ENCODE measurements at regions not wholly inside any gene's neighbourhood (a gene's known extent, or its start where the extent isn't known, plus 50 kb on each side); places are given as distances from the start of the nearest gene placed in this dataset.

- Mint-ChIP-seq H3K9me3 (ENCODE audit: unreplicated experiment) (no peaks in the 10 kb centered on the region), H3K36me3 (ENCODE audit: insufficient read depth, unreplicated experiment) (no peaks in the 10 kb centered on the region), H3K27ac (ENCODE audit: low read depth, unreplicated experiment) (no peak overlapping the region), H3K4me1 (ENCODE audit: insufficient read depth, unreplicated experiment) (peaks cover 7% of the 10 kb centered on the region), H3K4me3 (ENCODE audit: unreplicated experiment) (no peak overlapping the region), H3K27me3 (ENCODE audit: insufficient read depth, unreplicated experiment) (no peaks in the 10 kb centered on the region)
- CTCF ChIA-PET = no interaction called here
- DNase-seq (ENCODE audit: unreplicated experiment) = no peak
- POLR2A ChIA-PET = interaction anchor here (0.9 kb wide), 1 partner anchor 16 kb away, joined by 3 read pairs; no protein-coding TSS in a partner anchor
- no peak for TF ChIP-seq CTCF (IDR thresholded peaks at IDR 0.05; ENCODE audit: unreplicated experiment)
- intact Hi-C loops (cut with micrococcal nuclease) = no loop called here
- BruUV-seq (replicated peaks) = no TSS peak
These were observed 59.2 kb upstream of the SPRY4 start for GRCh38 chr5:142384014-142384413.

- POLR2A ChIA-PET = no interaction called here
- Mint-ChIP-seq H3K36me3 (ENCODE audit: insufficient read depth, unreplicated experiment) (no peaks in the 10 kb centered on the region), H3K27me3 (ENCODE audit: insufficient read depth, unreplicated experiment) (no peaks in the 10 kb centered on the region), H3K9me3 (ENCODE audit: unreplicated experiment) (no peaks in the 10 kb centered on the region), H3K4me3 (ENCODE audit: unreplicated experiment) (no peak overlapping the region), H3K4me1 (ENCODE audit: insufficient read depth, unreplicated experiment) (no peaks in the 10 kb centered on the region), H3K27ac (ENCODE audit: low read depth, unreplicated experiment) (no peak overlapping the region)
- CTCF ChIA-PET = interaction anchor here (0.6 to 0.9 kb wide), 3 partner anchors 69 to 392 kb away, joined by 3 read pairs; no protein-coding TSS in a partner anchor
- no TSS peak for BruUV-seq (replicated peaks)
- DNase-seq (ENCODE audit: unreplicated experiment) = no peak
- intact Hi-C loops (cut with micrococcal nuclease) = no loop called here
- no peak for TF ChIP-seq CTCF (IDR thresholded peaks at IDR 0.05; ENCODE audit: unreplicated experiment)
These were observed 57.4 kb upstream of the SPRY4 start for GRCh38 chr5:142382186-142382585.

- DNase-seq (ENCODE audit: unreplicated experiment) = no peak
- H3K27me3 Mint-ChIP-seq (ENCODE audit: insufficient read depth, unreplicated experiment) = no peaks in the 10 kb centered on the region
- CTCF ChIA-PET = interaction anchor here (0.7 kb wide), 1 partner anchor 421 kb away, joined by 5 read pairs; the partner anchor contains the start of gene PCDH12
- peaks cover 6% of the 10 kb centered on the region for H3K36me3 Mint-ChIP-seq (ENCODE audit: insufficient read depth, unreplicated experiment)
- intact Hi-C loops (cut with micrococcal nuclease) = no loop called here
- POLR2A ChIA-PET = no interaction called here
- no peak overlapping the region for H3K27ac Mint-ChIP-seq (ENCODE audit: low read depth, unreplicated experiment)
- H3K4me1 Mint-ChIP-seq (ENCODE audit: insufficient read depth, unreplicated experiment) = no peaks in the 10 kb centered on the region
- no peak overlapping the region for H3K4me3 Mint-ChIP-seq (ENCODE audit: unreplicated experiment)
- TF ChIP-seq CTCF (IDR thresholded peaks at IDR 0.05; ENCODE audit: unreplicated experiment) = no peak
- no peaks in the 10 kb centered on the region for H3K9me3 Mint-ChIP-seq (ENCODE audit: unreplicated experiment)
- no TSS peak for BruUV-seq (replicated peaks)
These were observed 54.2 kb upstream of the SPRY4 start for GRCh38 chr5:142378737-142379634.

- CTCF ChIA-PET = interaction anchor here (0.7 kb wide), 1 partner anchor 243 kb away, joined by 4 read pairs; no protein-coding TSS in a partner anchor
- peaks cover 11% of the 10 kb centered on the region for H3K36me3 Mint-ChIP-seq (ENCODE audit: insufficient read depth, unreplicated experiment)
- H3K27ac Mint-ChIP-seq (ENCODE audit: low read depth, unreplicated experiment) = no peak overlapping the region
These were observed 51.2 kb upstream of the SPRY4 start for GRCh38 chr5:142375944-142376411.

More at GRCh38 chr5:142375944-142376411, 51.2 kb upstream of the SPRY4 start:
- intact Hi-C loops (cut with micrococcal nuclease) = no loop called here
- no peaks in the 10 kb centered on the region for H3K4me1 Mint-ChIP-seq (ENCODE audit: insufficient read depth, unreplicated experiment)
- DNase-seq (ENCODE audit: unreplicated experiment) = no peak
- H3K9me3 Mint-ChIP-seq (ENCODE audit: unreplicated experiment) = no peaks in the 10 kb centered on the region
- H3K27me3 Mint-ChIP-seq (ENCODE audit: insufficient read depth, unreplicated experiment) = no peaks in the 10 kb centered on the region
- TF ChIP-seq CTCF (IDR thresholded peaks at IDR 0.05; ENCODE audit: unreplicated experiment) = no peak
- POLR2A ChIA-PET = interaction anchor here (0.6 to 1.5 kb wide), 2 partner anchors 14 to 54 kb away, joined by 3 to 4 read pairs; no protein-coding TSS in a partner anchor
- no TSS peak for BruUV-seq (replicated peaks)
- H3K4me3 Mint-ChIP-seq (ENCODE audit: unreplicated experiment) = no peak overlapping the region
